Fibroblast of skin of back (primary cell): ENCODE measurements at regions not wholly inside any gene's neighbourhood (a gene's known extent, or its start where the extent isn't known, plus 50 kb on each side); places are given as distances from the start of the nearest gene placed in this dataset.
"Not testable (repeated sequence)": the region's sequence is repeated elsewhere in the genome, so short reads cannot be mapped to it uniquely, and the experiment has no call there.

Experiments used
- DNase-seq: peaks from one replicate; pipeline ENCODE4 v3.0.0-alpha.2; 2013

DNA sequence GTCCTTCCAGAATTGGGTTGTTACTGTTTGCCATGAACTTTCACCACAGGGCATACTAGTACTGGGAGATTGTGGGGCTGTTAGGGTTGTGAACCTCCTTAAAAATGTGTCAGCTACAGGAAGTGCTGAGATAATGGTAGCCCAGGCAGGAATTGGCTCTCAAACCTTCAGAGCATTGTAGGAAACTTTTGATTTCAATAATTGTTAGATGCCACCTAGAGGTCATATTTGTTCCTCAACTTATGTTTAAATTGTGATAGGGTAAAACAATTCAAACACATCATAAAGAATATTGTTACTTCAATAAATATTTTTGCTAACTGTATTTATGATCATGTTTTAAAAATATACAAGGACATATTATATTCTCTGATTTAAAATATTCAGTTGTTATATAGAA lies 594.6 kb downstream of the ADCYAP1 start:
- no peak for DNase-seq

DNA sequence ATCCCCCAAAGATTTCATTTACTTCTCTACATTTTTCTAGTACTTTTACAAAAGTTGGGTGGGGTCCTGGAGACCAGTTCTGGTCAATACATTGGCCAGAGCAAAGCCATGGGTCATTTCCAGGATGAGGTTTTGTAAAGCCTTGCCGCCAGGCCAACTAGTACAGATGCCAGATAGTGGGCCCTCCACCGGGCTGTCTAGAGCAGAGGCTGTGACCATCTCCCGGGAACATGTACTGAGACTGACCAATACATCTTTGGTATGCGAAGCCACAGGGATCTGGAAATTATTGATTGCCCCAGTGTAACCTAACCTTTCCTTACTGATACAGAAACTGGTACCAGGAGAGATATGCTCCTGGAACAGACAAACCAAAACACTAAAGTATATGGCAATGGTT lies 599.2 kb downstream of the ADCYAP1 start:
- no peak for DNase-seq

DNA sequence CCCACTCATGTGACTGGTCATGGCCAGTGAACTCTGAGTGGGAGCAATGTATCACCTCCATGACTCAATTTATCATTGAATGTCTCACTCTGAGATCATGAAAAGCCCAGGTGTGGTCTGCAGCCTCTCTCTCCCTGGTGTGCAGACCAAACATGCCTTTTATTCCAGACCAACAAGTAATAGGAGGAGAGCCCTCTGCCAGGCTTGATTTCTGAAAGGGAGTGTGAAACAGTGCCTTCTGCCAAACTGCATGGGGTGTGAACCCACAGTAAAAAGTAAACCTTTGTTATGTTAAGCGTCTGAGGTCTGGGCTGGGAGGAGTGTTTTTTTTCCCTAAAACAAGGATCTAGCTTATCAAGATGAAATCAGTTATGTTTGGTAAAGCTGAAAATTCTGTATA lies 601.2 kb downstream of the ADCYAP1 start:
- no peak for DNase-seq

DNA sequence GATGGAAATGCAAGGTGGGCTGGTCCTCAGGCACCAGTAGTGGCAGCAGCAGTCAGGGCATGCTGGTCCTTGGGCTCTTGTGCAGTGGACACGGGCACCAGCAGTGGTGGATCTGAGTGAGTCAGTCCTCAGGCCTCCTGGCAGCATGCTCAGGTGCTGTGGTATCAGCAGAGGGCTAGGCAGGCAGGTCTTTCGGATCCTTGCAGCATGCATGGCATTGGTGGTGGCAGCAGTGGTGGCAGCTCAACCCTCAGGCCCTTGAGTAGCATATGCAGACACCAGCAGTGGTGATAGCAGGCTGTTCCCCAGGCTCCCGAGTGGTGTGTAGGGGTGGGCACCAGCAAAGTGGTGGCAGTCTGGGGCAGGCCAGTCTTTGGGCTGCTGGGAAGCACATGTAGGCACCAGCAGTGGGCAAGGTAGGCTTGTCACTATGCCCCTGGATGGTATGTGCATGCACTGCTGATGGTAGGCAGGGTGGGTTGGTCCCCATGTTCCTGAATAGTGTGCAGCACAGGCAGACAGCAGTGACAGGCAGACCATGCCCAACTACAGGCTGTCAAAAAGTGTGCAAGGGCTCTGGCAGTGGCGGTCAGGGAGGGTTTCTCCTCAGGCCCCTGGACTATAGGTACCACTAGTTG lies 606.0 kb downstream of the ADCYAP1 start:
- no peak for DNase-seq

DNA sequence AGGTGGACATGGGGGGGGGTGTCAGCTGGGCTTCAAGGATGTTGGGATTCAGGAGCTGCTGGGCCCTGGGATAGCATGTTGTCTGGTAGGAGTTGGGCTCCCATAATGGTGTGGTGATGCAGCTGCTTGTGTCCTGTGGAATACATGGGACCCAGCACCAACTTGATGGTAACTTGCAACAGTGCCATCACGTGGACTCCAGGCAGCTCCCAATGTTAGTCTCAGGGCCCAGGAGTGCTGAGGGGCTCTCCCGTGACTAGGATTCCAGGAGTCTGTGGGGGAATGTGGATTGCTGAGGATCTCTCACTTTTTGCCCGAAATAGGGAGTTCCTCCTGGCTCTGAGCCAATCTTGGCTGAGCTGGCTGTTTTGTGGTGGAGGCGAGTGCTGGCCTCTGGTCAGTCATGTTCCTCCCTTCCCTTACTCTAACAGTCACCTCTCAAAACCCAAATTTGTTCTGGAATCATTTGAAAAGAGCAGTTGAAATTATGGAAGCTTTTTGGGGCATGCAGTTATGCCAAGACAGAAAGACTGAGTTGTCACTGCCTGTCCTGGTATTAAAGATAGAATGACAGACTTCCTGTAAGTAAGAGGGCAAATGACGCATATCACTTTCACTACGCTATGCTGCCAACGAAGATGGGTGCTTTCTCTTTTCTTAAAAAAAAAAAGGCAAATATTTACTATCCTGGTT lies 607.1 kb downstream of the ADCYAP1 start:
- no peak for DNase-seq

DNA sequence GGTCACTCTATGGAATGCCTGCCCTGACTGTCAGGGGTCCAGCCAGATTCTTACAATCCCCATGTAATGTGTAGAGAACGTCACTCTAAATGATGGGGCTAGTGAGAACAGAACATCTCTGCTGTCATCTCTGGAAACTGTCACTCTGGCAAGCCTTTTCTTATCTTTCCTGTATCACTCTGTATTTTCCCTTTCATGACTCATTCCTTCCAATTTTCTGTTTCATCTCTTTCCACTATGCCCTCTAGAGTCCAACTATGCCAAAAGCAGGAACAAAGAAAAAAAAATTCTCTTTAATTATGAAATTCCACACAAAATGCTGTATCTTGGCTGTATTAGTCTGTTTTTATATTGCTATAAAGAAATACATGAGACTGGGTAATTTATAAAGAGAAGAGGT lies 608.8 kb downstream of the ADCYAP1 start:
- DNase-seq: no peak

DNA sequence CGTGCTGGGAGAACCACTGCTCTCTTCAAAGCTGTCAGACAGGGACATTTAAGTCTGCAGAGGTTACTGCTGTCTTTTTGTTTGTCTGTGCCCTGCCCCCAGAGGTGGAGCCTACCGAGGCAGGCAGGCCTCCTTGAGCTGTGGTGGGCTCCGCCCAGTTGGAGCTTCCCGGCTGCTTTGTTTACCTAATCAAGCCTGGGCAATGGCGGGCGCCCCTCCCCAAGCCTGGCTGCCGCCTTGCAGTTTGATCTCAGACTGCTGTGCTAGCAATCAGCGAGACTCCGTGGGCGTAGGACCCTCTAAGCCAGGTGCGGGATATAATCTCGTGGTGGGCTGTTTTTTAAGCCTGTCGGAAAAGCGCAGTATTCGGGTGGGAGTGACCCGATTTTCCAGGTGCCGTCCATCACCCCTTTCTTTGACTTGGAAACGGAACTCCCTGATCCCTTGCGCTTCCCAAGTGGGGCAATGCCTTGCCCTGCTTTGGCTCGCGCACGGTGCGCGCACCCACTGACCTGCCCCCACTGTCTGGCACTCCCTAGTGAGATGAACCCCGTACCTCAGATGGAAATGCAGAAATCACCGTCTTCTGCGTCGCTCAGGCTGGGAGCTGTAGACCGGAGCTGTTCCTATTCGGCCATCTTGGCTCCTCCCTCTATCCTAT lies 617.0 kb downstream of the ADCYAP1 start:
- not testable (repeated sequence) for DNase-seq

DNA sequence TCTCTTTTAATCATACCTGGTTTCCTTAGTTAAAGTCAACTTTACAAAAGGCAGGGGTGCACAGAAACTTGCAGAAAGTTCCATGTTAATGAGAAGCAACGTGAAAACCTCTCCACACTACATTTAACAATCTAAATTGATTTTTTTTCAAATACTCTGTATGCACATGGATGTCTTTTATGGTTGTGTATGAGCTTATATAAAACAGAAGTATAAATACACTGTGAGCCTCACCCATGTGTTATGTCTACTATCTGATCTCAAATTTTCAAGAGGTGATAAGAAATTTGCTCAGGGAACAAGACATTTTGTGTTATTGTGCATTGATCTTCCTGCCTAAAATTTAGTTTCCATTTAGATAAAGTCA lies 617.6 kb downstream of the ADCYAP1 start:
- DNase-seq: no peak

DNA sequence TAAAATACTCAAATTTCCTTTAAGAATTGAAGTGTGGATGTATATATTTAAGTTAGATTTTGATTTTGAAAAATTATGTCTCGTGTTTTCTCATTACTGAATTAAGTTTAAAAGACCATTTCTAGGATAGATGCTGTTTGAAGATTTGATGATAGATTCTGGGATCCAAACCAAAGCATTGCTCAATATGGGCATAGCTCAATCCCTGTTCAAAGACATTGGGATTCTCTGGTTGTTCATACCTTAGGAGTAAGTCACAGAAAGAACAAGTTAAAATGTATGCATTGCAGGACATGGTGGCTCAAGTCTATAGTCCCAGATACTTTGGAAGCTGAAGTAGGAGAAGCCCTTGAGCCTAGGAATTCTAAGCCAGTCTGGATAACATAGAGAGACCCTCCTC lies 622.3 kb downstream of the ADCYAP1 start:
- no peak for DNase-seq

DNA sequence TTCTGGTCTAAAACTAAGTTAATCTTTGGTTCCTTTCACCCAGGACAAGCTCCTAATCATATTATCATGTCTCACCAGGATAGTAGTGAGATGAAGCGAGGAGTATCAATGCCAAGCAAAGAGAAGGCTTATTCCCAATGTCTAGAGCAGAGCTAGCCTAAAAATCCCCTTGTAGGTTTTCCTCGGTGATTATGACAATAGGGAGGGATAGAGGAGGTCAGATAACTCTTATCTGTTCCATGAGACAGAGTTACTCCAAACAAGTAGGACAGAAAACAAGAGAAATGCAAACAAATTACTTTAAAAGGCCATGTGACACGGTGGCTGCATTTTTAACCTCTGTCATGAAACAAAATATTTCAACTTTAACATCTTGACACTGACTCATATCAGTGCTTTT lies 623.1 kb downstream of the ADCYAP1 start:
- no peak for DNase-seq

DNA sequence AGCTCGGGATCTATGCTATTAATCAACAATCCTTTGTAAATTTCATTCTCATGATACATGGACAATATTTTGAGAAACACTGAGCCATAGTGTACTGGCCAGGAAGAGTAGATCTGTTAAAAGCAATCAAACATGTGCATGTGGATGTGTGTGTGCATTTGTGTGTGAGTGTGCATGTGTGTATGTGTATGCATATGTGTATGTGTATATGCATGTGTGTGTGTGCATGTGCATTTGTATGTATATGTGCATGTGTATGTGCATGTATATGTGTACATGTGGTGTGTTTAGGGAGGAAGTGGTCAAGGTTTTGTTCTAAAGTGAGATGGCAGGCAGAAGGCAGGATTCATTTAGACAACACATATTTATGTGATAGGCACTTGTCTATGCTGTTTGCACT lies 623.8 kb downstream of the ADCYAP1 start:
- no peak for DNase-seq

DNA sequence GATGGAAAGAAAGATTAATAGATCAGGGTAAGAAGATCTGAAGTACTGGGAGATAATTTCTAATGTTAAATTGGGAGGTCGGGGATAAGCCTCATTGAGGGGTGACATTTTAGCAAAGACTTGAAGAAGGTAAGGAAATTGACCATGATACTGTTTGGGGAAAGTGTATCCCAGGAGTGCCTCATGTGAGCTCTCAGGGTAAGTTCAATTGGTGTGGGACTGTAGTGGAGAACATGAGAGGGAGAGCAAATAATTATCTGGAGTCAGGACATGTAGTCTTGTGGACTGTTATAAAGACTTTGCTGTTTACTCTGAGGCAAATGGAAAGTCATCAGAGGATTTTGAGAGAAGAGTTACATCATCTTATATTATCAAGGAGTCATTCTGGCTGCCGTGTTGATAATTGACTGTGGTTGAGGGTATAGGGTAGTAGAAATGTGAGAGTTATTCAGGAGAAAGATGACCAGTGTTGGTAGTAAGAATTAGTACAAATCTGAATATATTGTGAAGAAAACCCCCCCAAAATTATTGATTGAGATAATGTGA lies 624.4 kb downstream of the ADCYAP1 start:
- DNase-seq: no peak

DNA sequence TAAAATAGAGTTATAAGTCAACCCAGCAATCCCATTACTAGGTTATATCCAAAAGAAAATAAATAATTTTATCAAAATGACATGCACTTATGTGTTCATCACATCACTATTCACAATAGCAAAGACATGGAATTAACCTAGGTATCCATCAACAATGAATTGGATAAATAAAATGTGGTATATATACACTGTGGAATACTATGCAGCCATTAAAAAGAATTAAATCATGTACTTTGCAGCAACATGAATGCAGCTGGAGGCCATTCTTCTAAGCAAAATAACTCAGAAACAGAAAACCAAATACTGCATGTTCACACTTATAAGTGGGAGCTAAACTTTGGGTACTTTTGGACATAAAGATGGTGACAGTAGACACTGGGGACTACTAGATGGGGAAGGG lies 626.0 kb downstream of the ADCYAP1 start:
- no peak for DNase-seq

DNA sequence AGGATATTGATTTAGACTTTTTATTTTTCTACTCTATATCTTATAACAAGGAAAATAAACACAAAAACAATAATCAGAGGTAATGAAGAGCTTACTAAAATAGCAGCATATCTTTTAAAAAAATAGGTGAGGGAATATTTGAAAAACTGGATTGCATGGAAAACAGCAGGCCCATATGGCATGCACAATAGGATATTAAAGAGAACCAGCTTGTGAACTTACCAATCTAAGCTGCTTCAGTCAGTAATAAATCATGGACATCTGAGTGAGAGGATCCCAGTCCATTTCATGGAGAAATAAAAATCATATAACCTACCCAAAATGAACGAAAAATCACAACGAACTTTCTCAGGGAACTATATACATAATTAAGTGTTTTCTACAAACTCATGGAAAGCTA lies 634.6 kb downstream of the ADCYAP1 start:
- DNase-seq: no peak

DNA sequence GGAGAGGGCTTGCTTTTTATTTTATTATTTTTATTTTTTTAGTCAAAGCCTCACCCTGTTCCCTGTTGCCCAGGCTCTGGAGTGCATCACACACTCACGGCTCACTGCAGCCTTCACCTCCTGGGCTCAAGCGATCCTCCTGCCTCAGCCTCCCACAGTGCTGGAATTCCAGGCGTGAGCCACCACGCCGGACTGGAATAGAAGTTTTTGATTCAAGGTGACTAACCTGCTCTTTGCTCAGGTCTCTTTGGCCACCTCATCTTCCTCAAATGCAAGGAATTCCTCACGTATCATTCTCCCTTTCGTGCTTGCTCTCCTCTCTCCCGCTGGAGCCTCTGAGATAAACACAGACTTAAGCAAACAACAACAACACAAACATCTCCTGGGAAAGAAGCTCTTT lies 636.8 kb downstream of the ADCYAP1 start:
- DNase-seq: no peak

DNA sequence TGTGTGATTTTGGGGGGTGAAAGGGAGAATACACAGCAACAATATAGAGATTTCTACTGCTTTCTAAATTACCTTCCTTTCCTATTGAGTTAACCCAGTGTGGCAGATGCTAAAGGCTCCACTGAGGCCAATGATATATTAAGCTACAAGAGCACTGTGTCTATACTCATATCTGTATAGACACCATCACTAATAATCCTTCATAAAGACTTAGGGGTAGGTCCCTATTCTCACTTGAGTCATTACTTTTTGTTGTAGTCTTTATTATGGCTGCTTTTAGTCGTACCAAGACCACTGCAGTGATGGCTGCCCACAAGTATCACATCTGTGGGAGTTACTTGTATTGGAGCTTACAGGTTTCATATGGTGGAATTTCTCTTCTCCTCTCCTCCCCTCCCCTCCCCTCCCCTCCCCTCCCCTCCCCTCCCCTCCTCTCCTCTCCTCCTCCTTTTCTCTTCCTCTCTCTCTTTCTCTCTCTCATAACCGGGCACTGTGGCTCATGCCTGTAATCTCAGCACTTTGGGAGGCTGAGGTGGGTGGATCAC lies 637.6 kb downstream of the ADCYAP1 start:
- DNase-seq: no peak

DNA sequence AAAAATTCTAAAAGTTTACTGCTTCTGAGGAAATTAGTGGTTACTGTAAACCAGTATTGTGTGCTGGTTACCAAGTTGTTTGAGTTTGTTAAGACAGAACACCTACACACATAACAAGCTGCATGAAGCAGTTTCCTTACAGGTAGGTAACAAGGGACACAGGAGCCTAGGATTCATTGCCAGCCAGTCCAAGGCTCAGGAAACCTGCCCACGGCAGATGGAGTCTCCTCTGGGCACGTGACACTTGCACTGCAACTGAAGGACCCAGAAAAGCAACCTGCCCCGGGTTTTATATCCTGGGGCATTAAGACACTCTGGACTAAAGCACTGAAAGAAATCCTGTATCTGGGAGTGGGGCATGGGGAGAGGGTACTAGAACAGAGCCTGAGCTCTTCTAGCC lies 639.3 kb downstream of the ADCYAP1 start:
- DNase-seq: no peak

DNA sequence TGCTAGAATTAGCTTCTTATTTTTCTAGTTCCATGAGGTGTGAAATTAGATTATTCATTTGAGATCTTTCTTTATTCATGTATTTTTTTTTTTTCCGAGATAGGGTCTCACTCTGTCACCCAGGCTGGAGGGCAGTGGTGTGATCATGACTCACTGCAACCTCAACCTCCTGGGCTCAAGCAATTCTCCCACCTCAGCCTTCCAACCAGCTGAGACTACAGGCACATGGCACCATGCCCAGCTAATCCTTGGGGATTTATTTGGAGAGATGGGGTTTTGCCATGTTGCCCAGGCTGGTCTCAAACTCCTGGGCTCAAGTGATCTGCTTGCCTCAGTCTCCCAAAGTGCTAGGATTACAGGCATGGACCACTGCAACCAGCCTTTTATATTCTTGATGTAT lies 653.0 kb downstream of the ADCYAP1 start:
- DNase-seq: not testable (repeated sequence)

DNA sequence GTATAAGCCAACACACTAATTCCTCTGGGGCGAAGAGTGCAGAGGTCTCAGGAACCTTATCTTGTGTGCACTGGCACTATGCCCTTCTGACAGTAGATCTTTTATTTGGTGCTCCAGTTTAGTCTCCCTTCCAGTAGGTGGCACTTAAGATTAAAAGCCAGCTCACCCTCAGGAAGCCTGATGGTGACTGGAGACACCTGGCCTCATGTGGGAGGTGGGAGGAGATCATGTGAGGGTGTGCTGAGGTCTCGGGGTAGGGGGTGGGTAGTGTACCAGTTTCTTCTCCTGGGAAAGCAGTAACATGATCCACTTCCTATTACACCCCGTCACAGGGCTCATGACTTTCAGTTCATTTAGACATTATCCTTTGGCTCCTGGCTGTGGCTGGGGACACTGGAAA lies 654.9 kb downstream of the ADCYAP1 start:
- DNase-seq: no peak

DNA sequence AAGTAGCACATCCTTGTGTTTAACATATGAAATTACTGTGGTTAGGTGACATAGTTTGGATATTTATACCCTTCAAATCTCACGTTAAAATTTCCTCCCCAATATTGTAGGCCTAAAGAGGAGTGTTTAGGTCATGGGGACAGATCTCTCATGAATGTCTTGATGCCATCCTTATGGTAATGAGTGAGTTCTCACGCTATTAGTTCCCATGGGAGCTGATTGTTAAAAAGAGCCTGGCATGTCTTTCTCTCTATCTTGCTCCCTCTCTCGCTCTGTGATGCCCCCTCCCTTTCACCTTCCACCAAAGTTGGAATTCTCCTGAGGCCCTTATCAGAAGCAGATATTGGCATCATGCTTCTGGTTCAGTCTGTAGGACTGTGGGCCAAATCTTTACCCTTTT lies 660.1 kb downstream of the ADCYAP1 start:
- no peak for DNase-seq

DNA sequence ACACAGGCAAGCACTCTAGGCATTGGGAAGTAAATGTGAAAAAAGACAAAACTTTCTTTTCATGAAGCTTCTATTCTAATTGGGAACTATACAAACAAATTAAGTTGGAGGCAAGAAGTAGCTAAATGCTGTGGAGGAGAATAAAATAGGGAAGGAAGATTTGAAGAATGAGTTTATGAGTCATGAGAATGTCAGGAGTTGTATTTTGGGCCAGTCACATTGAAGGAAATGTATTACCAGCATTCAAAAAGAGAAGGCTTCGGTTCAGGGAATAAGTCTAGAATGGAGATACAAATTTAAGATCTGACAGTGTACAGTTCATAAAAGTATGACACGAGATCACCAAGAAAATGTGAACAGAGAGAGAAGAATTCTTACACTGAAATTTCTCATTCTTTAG lies 666.5 kb downstream of the ADCYAP1 start:
- DNase-seq: no peak

DNA sequence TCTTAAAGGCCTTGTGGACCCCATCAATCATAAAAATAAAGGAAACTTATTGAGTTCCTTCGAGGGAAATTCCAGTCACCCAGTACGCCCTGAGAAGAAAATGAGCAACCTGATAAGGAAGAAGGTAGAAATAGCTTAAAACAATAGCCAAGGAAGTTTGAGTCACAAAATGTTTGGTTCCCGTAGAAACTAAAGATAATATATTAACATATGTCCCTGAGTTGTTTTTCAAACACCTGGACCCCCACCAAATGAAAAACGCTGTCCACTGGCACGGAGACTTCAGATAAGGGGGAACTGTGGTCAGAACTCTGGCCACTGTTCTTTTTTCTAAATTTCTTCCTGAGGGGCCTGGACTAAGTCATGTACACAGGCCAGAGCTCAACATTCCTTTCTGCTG lies 669.1 kb downstream of the ADCYAP1 start:
- no peak for DNase-seq

DNA sequence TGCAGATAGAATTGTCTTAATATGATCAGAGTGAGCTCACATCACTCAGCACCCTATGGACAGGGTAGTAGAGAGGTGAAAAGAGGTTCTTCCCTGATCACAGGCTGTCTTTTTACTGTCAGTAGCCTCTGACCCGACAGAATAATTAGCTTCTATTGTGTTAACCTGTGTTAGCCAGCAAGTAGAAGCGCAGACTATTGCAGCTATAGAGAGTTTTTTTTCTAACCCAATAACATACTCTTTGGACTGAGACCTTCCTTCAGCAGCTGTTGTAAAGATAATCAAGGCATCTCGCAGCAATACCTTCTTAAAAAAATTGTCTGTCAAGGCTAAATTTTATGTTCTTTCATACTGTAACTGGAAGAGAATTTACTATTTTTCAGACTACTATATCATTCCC lies 670.4 kb downstream of the ADCYAP1 start:
- no peak for DNase-seq

DNA sequence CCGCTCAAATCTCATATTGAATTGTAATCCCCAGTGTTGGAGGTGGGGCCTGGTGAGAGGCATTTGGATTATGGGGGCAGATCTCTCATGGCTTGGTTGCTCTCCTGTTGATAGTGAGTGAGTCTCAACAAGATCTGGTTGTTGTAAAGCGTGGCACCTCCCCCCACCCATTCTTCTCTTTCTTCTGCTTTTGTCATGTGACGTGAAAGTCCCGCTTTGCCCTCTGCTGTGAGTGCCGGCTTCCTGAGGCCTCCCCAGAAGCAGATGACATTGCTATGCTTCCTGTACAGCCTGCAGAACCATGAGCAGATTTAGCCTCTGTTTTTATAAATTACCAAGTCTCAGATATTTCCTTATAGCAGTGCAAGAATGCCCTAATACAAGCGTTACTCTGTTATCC lies 673.8 kb downstream of the ADCYAP1 start:
- no peak for DNase-seq
